DOHH2 (cell line): ENCODE measurements at regions not wholly inside any gene's neighbourhood (a gene's known extent, or its start where the extent isn't known, plus 50 kb on each side); places are given as distances from the start of the nearest gene placed in this dataset.

Experiments used
- H3F3A ChIP-seq: fragments of 200-600 bp; sonication (generic), shearing (Covaris generic); 2 replicates; pipeline ENCODE4 v1.6.0; 2016; ENCODE audit warnings: antibody characterized with exemption, mild to moderate bottlenecking; ENCODE audit not compliant: control insufficient read depth, insufficient read depth
- H3K27ac ChIP-seq: fragments of 200-600 bp; sonication (generic); 2 replicates; pipeline ENCODE4 v1.5.1; 2014; ENCODE audit warnings: low read depth, mild to moderate bottlenecking, low read length, moderate library complexity
- H3K27me3 ChIP-seq: fragments of 200-600 bp; sonication (generic); 2 replicates; pipeline ENCODE4 v1.6.1; 2014; ENCODE audit warnings: mild to moderate bottlenecking, low read length, mixed read lengths; ENCODE audit not compliant: control insufficient read depth
- H3K36me3 ChIP-seq: fragments of 200-600 bp; sonication (generic); 2 replicates; pipeline ENCODE4 v1.6.1; 2014; ENCODE audit warnings: mild to moderate bottlenecking, low read length, moderate library complexity, mixed read lengths; ENCODE audit not compliant: control insufficient read depth
- H3K4me1 ChIP-seq: fragments of 200-600 bp; sonication (generic); 2 replicates; pipeline ENCODE4 v1.6.1; 2014; ENCODE audit warnings: mild to moderate bottlenecking, low read length, mixed read lengths; ENCODE audit not compliant: control insufficient read depth
- H3K4me2 ChIP-seq: fragments of 200-600 bp; sonication (generic); 2 replicates; pipeline ENCODE4 v1.6.0; 2014; ENCODE audit warnings: mild to moderate bottlenecking, low read length, moderate library complexity
- H3K4me3 ChIP-seq: fragments of 200-600 bp; sonication (generic); 2 replicates; pipeline ENCODE4 v1.5.1; 2014; ENCODE audit warnings: mild to moderate bottlenecking, low read length, mixed read lengths
- H3K79me2 ChIP-seq: fragments of 200-600 bp; sonication (generic); 2 replicates; pipeline ENCODE4 v1.6.1; 2014; ENCODE audit warnings: mild to moderate bottlenecking, low read length, mixed read lengths; ENCODE audit not compliant: control insufficient read depth
- H3K9me2 ChIP-seq: fragments of 200-600 bp; sonication (generic); replicated peaks from 2 replicates; pipeline ENCODE4 v1.6.1; 2014; ENCODE audit warnings: mild to moderate bottlenecking, low read length, mixed read lengths; ENCODE audit not compliant: control insufficient read depth
- H3K9me3 ChIP-seq: fragments of 200-600 bp; sonication (generic); 2 replicates; pipeline ENCODE4 v1.6.1; 2014; ENCODE audit warnings: antibody characterized with exemption, low read length, mixed read lengths; ENCODE audit not compliant: control insufficient read depth, insufficient read depth
- H4K20me1 ChIP-seq: fragments of 200-600 bp; sonication (generic); 2 replicates; pipeline ENCODE4 v1.6.0; 2014; ENCODE audit warnings: low read depth, mild to moderate bottlenecking, antibody characterized with exemption, low read length, moderate library complexity; ENCODE audit not compliant: control insufficient read depth, insufficient read depth
- EZH2phosphoT487 ChIP-seq: fragments of 200-600 bp; sonication (generic); IDR thresholded peaks from 2 replicates; pipeline ENCODE4 v1.6.1; 2017; ENCODE audit warnings: borderline replicate concordance, mild to moderate bottlenecking, antibody characterized with exemption, low read length, moderate library complexity, mixed read lengths
- TF ChIP-seq, protein P1 (sequence below): fragments of 200-600 bp; sonication (generic); IDR thresholded peaks from one replicate; pipeline ENCODE4 v1.5.1; 2014; ENCODE audit warnings: antibody characterized with exemption, mild to moderate bottlenecking, low read depth, low read length; ENCODE audit not compliant: poor library complexity, severe bottlenecking

DNA sequence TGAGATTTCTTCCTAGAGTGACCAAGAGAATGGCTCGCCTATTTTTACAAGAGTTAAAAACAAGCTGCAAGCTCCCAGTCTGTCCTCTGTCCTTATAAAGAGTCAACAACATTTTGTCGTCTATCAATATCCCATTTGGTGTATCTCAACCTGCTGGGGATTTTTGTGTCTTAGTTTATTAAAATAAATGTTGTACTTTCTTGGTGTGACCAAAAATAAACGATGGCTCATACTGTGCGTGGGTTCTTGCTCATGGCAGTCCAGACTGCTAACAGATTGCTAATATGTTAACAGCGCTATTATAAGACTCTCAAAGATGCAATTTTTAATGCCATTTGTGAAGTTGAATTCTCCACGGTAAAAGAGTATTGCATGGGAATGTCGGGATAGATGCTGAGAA lies 569.9 kb downstream of the GABRG2 start:
- no peak overlapping the region for H3K4me2 ChIP-seq
- no peaks in the 10 kb centered on the region for H3K79me2 ChIP-seq
- no peak for TF ChIP-seq EZH2phosphoT487
- TF ChIP-seq, protein P1, sequence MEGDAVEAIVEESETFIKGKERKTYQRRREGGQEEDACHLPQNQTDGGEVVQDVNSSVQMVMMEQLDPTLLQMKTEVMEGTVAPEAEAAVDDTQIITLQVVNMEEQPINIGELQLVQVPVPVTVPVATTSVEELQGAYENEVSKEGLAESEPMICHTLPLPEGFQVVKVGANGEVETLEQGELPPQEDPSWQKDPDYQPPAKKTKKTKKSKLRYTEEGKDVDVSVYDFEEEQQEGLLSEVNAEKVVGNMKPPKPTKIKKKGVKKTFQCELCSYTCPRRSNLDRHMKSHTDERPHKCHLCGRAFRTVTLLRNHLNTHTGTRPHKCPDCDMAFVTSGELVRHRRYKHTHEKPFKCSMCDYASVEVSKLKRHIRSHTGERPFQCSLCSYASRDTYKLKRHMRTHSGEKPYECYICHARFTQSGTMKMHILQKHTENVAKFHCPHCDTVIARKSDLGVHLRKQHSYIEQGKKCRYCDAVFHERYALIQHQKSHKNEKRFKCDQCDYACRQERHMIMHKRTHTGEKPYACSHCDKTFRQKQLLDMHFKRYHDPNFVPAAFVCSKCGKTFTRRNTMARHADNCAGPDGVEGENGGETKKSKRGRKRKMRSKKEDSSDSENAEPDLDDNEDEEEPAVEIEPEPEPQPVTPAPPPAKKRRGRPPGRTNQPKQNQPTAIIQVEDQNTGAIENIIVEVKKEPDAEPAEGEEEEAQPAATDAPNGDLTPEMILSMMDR: no peak
- H3K9me2 ChIP-seq: no peaks in the 10 kb centered on the region
- no peak overlapping the region for H3K4me3 ChIP-seq
- H3K4me1 ChIP-seq: no peaks in the 10 kb centered on the region
- H3K27ac ChIP-seq: no peak overlapping the region
- H3K9me3 ChIP-seq: peaks cover 2% of the 10 kb centered on the region; the same call in 1 of the 2 replicates
- H3K27me3 ChIP-seq: no peaks in the 10 kb centered on the region
- H3K36me3 ChIP-seq: no peaks in the 10 kb centered on the region
- H3F3A ChIP-seq: no peaks in the 10 kb centered on the region
- H4K20me1 ChIP-seq: no peaks in the 10 kb centered on the region

DNA sequence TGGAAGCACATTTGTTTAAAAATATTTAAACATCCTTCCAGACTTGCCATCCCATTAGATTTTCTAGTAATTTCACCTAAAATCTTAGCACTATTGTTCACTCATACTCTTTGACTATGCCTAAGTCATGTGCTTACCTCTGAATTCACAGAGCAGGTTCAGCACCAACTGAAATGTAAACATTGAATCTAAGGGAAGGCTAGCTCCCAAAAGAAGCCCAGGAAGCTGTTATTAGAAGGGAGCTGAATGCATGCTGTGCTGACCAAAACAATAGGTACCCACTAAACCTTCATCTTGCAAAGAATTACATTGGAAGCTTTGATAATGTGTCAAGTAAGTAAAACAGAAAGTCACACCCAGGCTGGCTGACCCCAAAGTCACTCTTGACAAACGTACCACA lies 571.3 kb downstream of the GABRG2 start:
- Histone ChIP-seq H3K79me2 (no peaks in the 10 kb centered on the region), H3K9me3 (peaks cover 2% of the 10 kb centered on the region; the same call in 1 of the 2 replicates), H3K9me2 (no peaks in the 10 kb centered on the region), H3F3A (no peaks in the 10 kb centered on the region), H3K4me1 (no peaks in the 10 kb centered on the region), H3K27me3 (no peaks in the 10 kb centered on the region), H3K27ac (no peak overlapping the region), H3K36me3 (no peaks in the 10 kb centered on the region), H3K4me2 (no peak overlapping the region), H4K20me1 (no peaks in the 10 kb centered on the region), H3K4me3 (no peak overlapping the region)
- no peak for TF ChIP-seq EZH2phosphoT487
- TF ChIP-seq, protein P1: no peak

DNA sequence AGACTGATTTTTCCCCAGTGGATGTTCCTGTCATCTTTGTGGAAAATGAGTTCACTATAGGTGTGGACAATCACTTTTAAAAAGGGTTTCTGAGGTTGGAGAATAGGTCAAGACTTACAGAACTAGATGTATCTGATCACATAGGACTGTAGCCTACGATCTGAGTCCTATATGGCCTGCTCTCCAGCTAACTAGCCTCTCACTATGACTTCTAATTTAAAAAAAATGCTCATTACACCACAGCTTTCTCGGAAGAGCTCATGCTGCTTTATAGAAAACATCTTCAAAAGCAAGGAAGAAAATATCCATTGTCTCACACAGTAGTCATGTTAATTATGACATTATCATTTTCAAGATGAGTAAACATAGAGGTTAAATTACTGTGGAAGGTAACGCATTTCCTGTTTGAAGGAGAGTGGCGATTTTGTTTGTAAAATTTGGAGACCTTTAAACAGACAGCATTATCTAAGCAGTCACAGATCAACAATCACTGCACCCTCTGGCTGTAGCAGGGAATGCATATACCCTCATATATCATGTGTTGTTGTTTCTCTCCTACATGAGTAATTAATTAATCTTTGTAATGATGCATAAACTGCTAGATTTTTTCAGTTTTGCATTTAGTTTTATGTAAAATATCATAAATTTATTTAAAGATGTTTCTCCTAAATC lies 573.7 kb downstream of the GABRG2 start:
- no peaks in the 10 kb centered on the region for H3F3A ChIP-seq
- TF ChIP-seq EZH2phosphoT487: no peak
- TF ChIP-seq, protein P1: no peak
- no peaks in the 10 kb centered on the region for H3K4me1 ChIP-seq
- H3K4me2 ChIP-seq: no peak overlapping the region
- no peaks in the 10 kb centered on the region for H3K9me2 ChIP-seq
- no peaks in the 10 kb centered on the region for H3K27me3 ChIP-seq
- H3K27ac ChIP-seq: no peak overlapping the region
- H4K20me1 ChIP-seq: no peaks in the 10 kb centered on the region
- H3K4me3 ChIP-seq: no peak overlapping the region
- no peaks in the 10 kb centered on the region for H3K79me2 ChIP-seq
- no peaks in the 10 kb centered on the region for H3K9me3 ChIP-seq
- no peaks in the 10 kb centered on the region for H3K36me3 ChIP-seq
